Activated CD4-positive, alpha-beta memory T cell treated with anti-CD3 and anti-CD28 coated beads for 36 hours (primary cell): ENCODE measurements at regions not wholly inside any gene's neighbourhood (a gene's known extent, or its start where the extent isn't known, plus 50 kb on each side); places are given as distances from the start of the nearest gene placed in this dataset.

Source experiments
- CTCF ChIA-PET: fragments of 350-600 bp; sonication (Branson Sonifier 250); formaldehyde crosslinking; loops from one replicate; lab custom pipeline; 2021; ENCODE audit warnings: antibody characterized with exemption, inconsistent platforms; lab: Charles Lee
- POLR2A ChIA-PET: fragments of 350-600 bp; sonication (Branson Sonifier 250); formaldehyde crosslinking; loops from one replicate; lab custom pipeline; 2021; ENCODE audit warnings: antibody characterized with exemption; lab: Charles Lee
- DNase-seq: peaks from one replicate; pipeline ENCODE4 v3.0.0-alpha.2; 2020
- H3K27ac Mint-ChIP-seq: one replicate; pipeline ENCODE4 v1.8.0; 2021; ENCODE audit warnings: mixed read lengths
- H3K27me3 Mint-ChIP-seq: one replicate; pipeline ENCODE4 v1.8.0; 2021; ENCODE audit warnings: mixed read lengths
- H3K36me3 Mint-ChIP-seq: one replicate; pipeline ENCODE4 v1.8.0; 2021; ENCODE audit warnings: mixed read lengths
- H3K4me1 Mint-ChIP-seq: one replicate; pipeline ENCODE4 v1.8.0; 2021; ENCODE audit warnings: low read depth, mixed read lengths
- H3K4me3 Mint-ChIP-seq: one replicate; pipeline ENCODE4 v1.8.0; 2021; ENCODE audit warnings: mild to moderate bottlenecking, mixed read lengths
- H3K9me3 Mint-ChIP-seq: one replicate; pipeline ENCODE4 v1.8.0; 2021; ENCODE audit warnings: mixed read lengths
- intact Hi-C: fragments of 100-400 bp; cut with micrococcal nuclease; formaldehyde crosslinking; loops from one replicate; pipeline ENCODE4 v1.15.1; 2023

DNA sequence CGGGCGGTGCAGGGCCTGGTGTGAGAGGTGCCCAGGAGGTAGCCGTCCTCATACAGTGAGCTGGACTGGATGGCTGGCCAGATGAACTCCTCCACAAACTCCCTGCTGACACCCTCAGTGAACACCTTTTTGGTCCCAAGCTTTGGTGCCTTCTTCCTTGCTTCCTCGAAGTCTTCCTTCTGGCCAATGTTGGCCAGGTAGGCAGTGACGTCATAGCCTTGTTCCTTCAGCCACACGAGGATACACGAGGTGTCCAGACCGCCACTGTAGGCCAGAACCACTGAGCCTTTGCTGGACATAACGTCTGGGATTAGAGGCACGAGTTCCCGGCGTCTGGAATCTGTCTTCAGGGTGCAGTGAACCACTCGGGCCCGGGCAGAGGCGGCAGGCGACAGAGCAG, 206.8 kb upstream of the SP4 start:
- Mint-ChIP-seq H3K9me3 (no peaks in the 10 kb centered on the region), H3K27me3 (peaks cover under 1% of the 10 kb centered on the region), H3K27ac (no peak overlapping the region), H3K36me3 (no peaks in the 10 kb centered on the region), H3K4me3 (no peak overlapping the region), H3K4me1 (no peaks in the 10 kb centered on the region)
- intact Hi-C loops: no loop called here
- CTCF ChIA-PET: no interaction called here
- POLR2A ChIA-PET: no interaction called here
- DNase-seq: no peak

DNA sequence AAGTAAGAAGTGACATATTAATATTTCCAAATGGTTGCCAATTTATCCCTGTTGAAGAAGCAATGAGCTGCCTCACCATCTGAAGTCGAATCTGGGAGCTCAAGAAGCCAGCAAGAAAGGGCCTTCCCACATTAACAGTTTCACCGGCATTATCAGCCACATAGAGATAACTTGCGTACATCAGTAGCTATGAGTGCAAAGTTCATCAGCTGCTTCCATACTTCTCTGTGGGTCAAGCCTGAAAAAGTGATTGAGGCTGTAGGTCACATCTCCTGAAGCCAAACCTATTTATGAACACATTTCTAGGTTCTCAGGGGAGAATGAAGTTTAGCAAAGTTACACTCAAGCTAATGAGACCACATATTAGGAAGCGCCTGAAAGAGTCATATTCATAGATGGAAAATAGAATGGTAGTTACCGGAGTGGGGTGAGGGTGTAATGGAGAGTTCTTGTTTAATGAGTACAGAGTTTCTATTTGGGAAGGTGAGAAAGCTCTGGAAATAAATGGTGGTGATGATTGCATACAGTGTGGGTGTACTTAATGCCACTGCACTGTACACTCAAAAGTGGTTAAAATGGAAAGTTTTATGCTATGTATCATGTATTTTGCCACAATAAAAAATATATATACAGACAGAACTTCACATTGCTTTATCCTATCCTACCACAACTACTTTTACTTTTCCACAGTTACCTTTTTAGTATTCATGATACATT, 189.3 kb upstream of the SP4 start:
- H3K4me1 Mint-ChIP-seq: no peaks in the 10 kb centered on the region
- intact Hi-C loops: no loop called here
- no peaks in the 10 kb centered on the region for H3K36me3 Mint-ChIP-seq
- ChIA-PET CTCF (interaction anchor here (0.6 kb wide), 1 partner anchor 10 kb away, joined by 3 read pairs; no protein-coding TSS in a partner anchor), POLR2A (no interaction called here)
- DNase-seq: no peak
- no peak overlapping the region for H3K4me3 Mint-ChIP-seq
- H3K27me3 Mint-ChIP-seq: peaks cover 25% of the 10 kb centered on the region
- peaks cover 1% of the 10 kb centered on the region for H3K9me3 Mint-ChIP-seq
- H3K27ac Mint-ChIP-seq: no peak overlapping the region

DNA sequence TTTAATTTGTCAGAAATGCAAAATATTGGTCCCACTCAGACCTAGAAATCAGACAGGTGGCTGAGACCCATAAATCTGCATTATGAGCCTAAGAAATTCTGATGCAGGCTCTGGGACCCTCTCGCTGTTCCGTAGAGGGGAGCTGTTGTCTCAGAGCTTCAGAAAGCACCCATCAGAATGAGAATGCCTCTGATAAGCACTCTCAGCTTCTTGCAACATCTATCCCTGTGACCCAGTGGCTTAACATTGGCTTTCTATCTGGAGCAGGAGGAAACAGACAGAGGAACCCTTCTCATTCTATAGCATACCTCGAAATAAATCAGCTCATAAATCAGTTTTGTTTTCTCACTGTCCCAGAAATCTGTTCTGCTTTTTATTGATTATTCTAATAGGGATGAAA, 184.6 kb upstream of the SP4 start:
- Mint-ChIP-seq H3K4me3 (no peak overlapping the region), H3K27me3 (peaks cover 22% of the 10 kb centered on the region), H3K4me1 (no peaks in the 10 kb centered on the region), H3K36me3 (no peaks in the 10 kb centered on the region), H3K27ac (no peak overlapping the region), H3K9me3 (no peaks in the 10 kb centered on the region)
- ChIA-PET POLR2A (no interaction called here), CTCF (no interaction called here)
- DNase-seq: no peak
- intact Hi-C loops: no loop called here

DNA sequence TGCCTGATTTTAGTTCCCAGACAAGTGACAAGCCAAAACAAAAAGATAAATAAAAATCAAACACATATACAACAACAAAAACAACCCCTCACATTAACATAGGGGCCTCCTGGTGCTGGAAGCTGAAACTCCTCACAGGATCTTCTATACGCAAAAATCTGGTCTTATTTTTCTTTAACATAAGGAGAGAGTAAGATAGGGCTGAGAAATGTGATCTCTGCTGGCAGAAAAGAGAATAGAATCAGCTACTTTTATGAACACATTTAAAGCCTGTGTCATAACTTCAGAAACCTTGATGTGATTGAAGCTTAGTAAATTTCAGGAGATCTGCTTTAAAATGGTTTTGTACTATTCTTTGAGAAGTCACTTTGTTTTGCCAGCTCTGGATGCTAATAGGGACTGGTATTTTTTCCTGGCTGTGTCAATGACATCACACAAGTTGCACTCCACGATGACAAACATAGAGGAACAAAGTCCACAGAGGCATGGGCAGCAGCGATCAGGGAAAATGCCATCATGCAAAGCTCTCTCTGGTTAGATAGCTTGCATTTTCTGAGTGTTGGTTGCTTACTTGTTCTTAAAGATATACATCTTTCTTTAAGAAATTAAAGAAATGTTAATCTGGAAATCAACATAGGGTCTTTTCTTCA, 176.6 kb upstream of the SP4 start:
- peaks cover 56% of the 10 kb centered on the region for H3K27me3 Mint-ChIP-seq
- CTCF ChIA-PET: interaction anchor here (0.7 to 1.0 kb wide), 2 partner anchors 257 to 473 kb away, joined by 3 to 4 read pairs; no protein-coding TSS in a partner anchor
- no peak for DNase-seq
- peaks cover 1% of the 10 kb centered on the region for H3K4me1 Mint-ChIP-seq
- no peak overlapping the region for H3K4me3 Mint-ChIP-seq
- H3K9me3 Mint-ChIP-seq: no peaks in the 10 kb centered on the region
- POLR2A ChIA-PET: no interaction called here
- no peak overlapping the region for H3K27ac Mint-ChIP-seq
- intact Hi-C loops: loop anchor here (5.0 kb wide), 1 partner anchor 454 kb away; no protein-coding TSS in a partner anchor
- no peaks in the 10 kb centered on the region for H3K36me3 Mint-ChIP-seq

DNA sequence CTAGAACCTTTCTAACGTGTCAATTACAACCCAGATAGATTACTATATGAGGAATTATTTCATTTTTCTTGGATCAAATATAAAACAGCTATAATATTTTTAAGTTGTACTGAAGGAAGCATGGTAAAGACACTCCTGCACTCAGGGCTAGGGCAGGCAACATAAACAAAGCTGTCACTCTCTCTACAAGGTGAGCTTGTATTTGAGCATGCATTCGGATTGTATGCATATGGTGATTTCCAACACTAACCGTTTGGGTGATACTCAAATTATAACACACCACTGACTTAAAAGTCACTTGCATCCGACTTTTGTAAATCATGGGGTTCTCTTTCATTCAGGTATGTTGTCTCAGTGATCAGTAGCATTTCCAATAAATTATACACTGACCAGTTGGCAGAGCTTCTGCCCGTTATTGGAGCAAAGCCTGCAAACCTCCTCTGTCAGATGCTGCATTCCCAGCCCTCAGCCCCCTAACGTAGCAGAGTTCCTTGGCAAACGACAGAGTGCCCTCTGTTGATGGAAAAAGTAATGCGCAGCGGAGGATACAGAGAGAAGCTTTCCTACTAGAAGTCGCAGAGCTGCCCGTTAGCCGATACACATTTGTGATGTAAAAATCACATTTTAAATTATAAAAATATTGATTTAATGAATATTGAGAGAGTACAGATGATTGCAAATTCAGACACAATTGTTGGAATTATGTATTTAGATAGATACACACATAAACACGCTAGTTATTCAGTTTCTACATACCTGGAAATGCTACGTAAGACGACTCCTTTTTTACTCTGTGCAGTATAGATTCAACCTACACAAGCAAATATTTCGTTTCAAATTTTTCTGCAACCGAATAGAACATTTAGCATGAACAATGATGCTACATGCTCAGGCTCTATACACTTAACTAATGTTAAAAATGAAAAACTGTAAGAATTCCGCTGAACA, 173.9 kb upstream of the SP4 start:
- intact Hi-C loops: loop anchor here (1.0 to 5.0 kb wide), 2 partner anchors 457 to 476 kb away; no protein-coding TSS in a partner anchor
- peaks cover 51% of the 10 kb centered on the region for H3K27me3 Mint-ChIP-seq

DNA sequence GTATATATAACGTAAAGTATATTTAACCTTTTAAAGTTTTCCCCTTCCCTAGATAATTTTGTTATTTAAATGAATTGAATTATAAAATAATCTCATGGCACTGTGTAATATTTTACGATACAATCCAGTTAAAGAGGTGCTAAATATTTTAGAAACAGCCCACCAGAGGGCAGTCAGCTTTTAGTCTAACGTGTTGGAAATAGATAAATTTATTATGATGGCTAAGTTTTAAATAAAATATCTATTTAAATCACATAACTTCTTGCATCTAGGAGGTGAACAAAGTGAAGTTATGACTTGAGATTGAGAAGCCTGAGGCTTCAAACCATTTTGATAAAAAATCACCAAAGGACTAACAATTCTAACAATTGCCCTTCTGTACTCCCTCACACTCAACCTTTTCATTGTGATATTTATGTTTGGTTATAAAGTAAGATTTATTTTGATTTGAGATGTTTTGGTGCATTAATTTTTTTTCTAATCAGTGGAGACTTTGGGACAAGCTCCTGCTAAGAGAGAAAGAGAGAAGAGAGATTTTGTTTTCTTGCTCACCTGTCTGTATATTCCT, 171.5 kb upstream of the SP4 start:
- ChIA-PET CTCF (interaction anchor here (0.5 to 3.0 kb wide), 20 partner anchors 124 to 745 kb away, joined by 3 to 13 read pairs (median 3); partner anchors contain the start of genes DNAH11 and SP4), POLR2A (no interaction called here)
- peaks cover 32% of the 10 kb centered on the region for H3K27me3 Mint-ChIP-seq
- intact Hi-C loops: loop anchor here (1.0 to 5.0 kb wide), 3 partner anchors 251 to 745 kb away; no protein-coding TSS in a partner anchor
- H3K36me3 Mint-ChIP-seq: no peaks in the 10 kb centered on the region
- no peaks in the 10 kb centered on the region for H3K9me3 Mint-ChIP-seq
- H3K4me3 Mint-ChIP-seq: no peak overlapping the region
- no peak for DNase-seq
- no peak overlapping the region for H3K27ac Mint-ChIP-seq
- peaks cover 1% of the 10 kb centered on the region for H3K4me1 Mint-ChIP-seq

More for the DNA sequence above, 173.9 kb upstream of the SP4 start:
- ChIA-PET POLR2A (interaction anchor here (0.5 kb wide), 1 partner anchor 261 kb away, joined by 4 read pairs; no protein-coding TSS in a partner anchor), CTCF (interaction anchor here (0.7 to 1.5 kb wide), 13 partner anchors 9 to 513 kb away, joined by 3 to 11 read pairs (median 3); no protein-coding TSS in a partner anchor)
- Mint-ChIP-seq H3K36me3 (no peaks in the 10 kb centered on the region), H3K27ac (no peak overlapping the region), H3K4me3 (no peak overlapping the region), H3K9me3 (no peaks in the 10 kb centered on the region), H3K4me1 (peaks cover 1% of the 10 kb centered on the region)
- DNase-seq: peak; percentile 56

DNA sequence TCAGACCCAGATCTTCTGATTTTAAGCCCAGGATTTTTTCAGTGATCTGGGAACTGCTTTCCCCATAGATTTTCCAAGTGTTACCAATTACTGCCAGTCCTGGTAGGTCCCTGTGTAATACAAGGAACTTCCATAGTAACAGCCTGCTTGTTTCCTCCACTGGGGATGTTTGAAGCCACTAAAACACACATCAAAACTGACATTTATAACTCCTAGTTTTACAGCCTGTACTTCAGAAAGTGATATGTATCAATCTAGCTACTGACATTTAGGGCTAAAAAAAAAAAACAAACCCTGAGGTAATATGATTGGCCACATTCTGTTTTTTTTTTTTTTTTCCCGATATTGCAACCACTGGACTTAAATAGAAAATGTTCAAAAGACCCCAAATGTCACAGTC, 166.9 kb upstream of the SP4 start:
- no peaks in the 10 kb centered on the region for H3K36me3 Mint-ChIP-seq
- H3K27ac Mint-ChIP-seq: no peak overlapping the region
- DNase-seq: no peak

DNA sequence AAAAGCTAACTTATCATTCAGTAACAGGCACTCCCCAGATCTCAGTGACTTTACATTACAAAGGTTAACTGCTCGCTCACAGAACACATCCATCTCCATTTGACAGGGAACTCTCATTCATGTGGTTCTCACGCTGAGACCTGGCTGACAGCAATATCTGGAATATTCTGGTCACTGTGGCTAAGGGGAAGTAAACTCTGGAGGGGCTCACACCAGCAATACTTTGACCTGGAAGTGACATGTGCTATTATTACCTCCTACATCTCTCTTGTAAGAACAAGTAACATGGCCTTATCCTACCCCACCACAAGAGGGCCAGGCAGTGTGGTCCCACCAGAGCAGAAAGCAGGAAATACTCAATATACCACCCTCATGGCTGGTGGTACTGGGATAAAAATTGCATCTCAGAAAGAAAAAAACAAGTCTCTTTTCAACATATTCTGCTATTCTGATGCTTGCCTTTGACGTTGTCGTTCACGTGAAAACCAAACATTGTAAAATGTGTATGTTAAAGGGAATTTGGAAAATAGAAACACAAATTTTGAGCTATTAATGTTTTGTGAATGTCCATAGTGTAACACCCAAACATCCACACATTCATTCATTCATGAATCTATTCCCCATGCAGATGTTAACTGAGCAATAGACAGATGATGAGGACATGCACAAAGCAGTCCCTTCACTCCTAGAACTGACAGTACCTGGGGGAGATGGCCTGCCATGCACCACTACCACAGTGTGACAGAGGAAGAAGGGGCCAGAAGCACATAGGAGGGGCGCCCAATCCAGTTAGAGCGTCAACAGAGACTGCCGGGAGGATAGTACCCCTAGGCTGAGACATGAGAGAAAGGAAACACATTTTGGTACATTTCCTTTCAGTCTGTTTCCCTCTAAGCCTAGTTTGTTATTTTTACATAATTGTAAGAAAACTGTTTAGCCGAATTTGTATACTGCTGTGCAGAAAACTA, 166.0 kb upstream of the SP4 start:
- peak; percentile 55 for DNase-seq
- no peak overlapping the region for H3K27ac Mint-ChIP-seq
- ChIA-PET POLR2A (no interaction called here), CTCF (interaction anchor here (1.0 to 2.3 kb wide), 11 partner anchors 8 to 306 kb away, joined by 3 to 11 read pairs (median 4); no protein-coding TSS in a partner anchor)
- no peaks in the 10 kb centered on the region for H3K36me3 Mint-ChIP-seq
- H3K4me1 Mint-ChIP-seq: peaks cover 8% of the 10 kb centered on the region
- no peaks in the 10 kb centered on the region for H3K9me3 Mint-ChIP-seq
- no peak overlapping the region for H3K4me3 Mint-ChIP-seq
- H3K27me3 Mint-ChIP-seq: peaks cover 3% of the 10 kb centered on the region
- intact Hi-C loops: loop anchor here (1.0 to 5.0 kb wide), 3 partner anchors 165 to 307 kb away; partner anchors contain the start of gene SP4

More for the DNA sequence above, 166.9 kb upstream of the SP4 start:
- Mint-ChIP-seq H3K4me3 (no peak overlapping the region), H3K27me3 (peaks cover 3% of the 10 kb centered on the region), H3K9me3 (no peaks in the 10 kb centered on the region), H3K4me1 (peaks cover 8% of the 10 kb centered on the region)
- intact Hi-C loops: loop anchor here (1.0 to 5.0 kb wide), 3 partner anchors 166 to 308 kb away; partner anchors contain the start of gene SP4
- CTCF ChIA-PET: interaction anchor here (0.6 to 2.3 kb wide), 2 partner anchors 166 to 512 kb away, joined by 5 to 8 read pairs; no protein-coding TSS in a partner anchor
- POLR2A ChIA-PET: no interaction called here

DNA sequence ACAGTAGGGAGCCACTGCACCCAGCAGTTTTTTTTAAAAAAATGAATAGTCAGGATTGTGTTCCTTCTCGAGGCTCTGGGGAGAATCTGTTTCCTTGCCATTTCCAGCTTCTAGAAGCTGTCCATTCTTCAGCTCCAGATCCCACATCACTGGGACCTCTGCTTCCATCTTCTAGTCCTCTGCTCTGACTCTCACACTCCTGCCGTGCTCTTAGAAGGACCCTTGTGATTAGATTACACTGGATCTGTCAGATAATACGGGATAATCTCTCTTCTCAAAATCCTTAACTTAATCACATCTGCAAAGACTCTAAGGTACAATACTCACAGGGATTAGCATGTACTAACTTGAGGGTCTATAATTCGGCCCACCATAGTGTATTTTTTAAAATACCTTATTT, 158.9 kb upstream of the SP4 start:
- no peak overlapping the region for H3K4me3 Mint-ChIP-seq
- CTCF ChIA-PET: interaction anchor here (1.1 to 1.2 kb wide), 2 partner anchors 9 to 15 kb away, joined by 3 read pairs; no protein-coding TSS in a partner anchor

DNA sequence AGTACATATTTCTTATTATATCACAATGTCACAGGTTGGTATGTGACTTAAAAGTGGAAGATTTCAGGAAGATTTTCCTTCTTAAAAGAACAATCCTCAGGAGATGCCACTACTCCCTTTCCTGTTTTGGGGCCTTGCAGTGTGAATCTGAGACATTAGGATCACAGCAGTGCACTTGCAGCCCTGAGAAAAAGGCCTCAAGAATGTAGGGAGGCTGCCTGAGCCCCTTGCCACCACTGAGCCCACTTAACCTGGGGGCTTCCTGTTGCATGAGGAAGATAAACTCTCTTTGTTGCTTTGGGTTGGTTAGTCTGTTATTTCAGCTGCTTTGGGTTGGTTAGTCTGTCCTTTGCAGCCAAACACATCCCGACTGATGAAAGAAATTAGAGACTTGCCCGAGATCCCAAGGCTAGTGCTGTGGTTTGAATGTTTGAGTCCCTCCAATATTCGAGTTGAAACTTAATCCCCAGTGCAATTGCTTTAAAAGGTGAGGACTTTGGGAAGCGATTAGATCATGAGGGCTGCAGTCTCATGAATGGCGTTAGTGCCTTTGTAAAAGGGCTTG, 151.3 kb upstream of the SP4 start:
- H3K27me3 Mint-ChIP-seq: no peaks in the 10 kb centered on the region
- H3K36me3 Mint-ChIP-seq: no peaks in the 10 kb centered on the region
- no peak overlapping the region for H3K27ac Mint-ChIP-seq
- ChIA-PET CTCF (no interaction called here), POLR2A (no interaction called here)
- DNase-seq: no peak
- H3K9me3 Mint-ChIP-seq: no peaks in the 10 kb centered on the region
- H3K4me3 Mint-ChIP-seq: no peak overlapping the region
- peaks cover 3% of the 10 kb centered on the region for H3K4me1 Mint-ChIP-seq
- intact Hi-C loops: no loop called here

More for the DNA sequence above, 158.9 kb upstream of the SP4 start:
- Mint-ChIP-seq H3K27ac (no peak overlapping the region), H3K27me3 (no peaks in the 10 kb centered on the region), H3K9me3 (no peaks in the 10 kb centered on the region), H3K4me1 (no peaks in the 10 kb centered on the region), H3K36me3 (no peaks in the 10 kb centered on the region)
- intact Hi-C loops: no loop called here
- POLR2A ChIA-PET: no interaction called here
- DNase-seq: no peak
